Mesendoderm (in vitro differentiated cells): ENCODE measurements at regions not wholly inside any gene's neighbourhood (a gene's known extent, or its start where the extent isn't known, plus 50 kb on each side); places are given as distances from the start of the nearest gene placed in this dataset.

Experiments used
- DNase-seq: peaks from one replicate; pipeline ENCODE4 v3.0.0; 2013
- H2AK5ac ChIP-seq: 2 replicates; pipeline ENCODE4 v1.6.1; 2013; ENCODE audit warnings: low read length, inconsistent platforms
- H2BK120ac ChIP-seq: 2 replicates; pipeline ENCODE4 v1.6.1; 2013; ENCODE audit warnings: low read depth, mild to moderate bottlenecking, low read length, moderate library complexity, mixed read lengths
- H2BK15ac ChIP-seq: replicated peaks from 2 replicates; pipeline ENCODE4 v1.6.1; 2013; ENCODE audit warnings: low read depth, mild to moderate bottlenecking, moderate library complexity
- H2BK5ac ChIP-seq: 2 replicates; pipeline ENCODE4 v1.6.1; 2013; ENCODE audit warnings: low read length, inconsistent platforms
- H3K18ac ChIP-seq: 2 replicates; pipeline ENCODE4 v1.6.1; 2013; ENCODE audit warnings: mild to moderate bottlenecking, low read length, mixed read lengths
- H3K23ac ChIP-seq: one replicate; pipeline ENCODE4 v1.6.1; 2013; ENCODE audit warnings: low read length
- H3K27ac ChIP-seq: 2 replicates; pipeline ENCODE4 v1.5.1; 2013; ENCODE audit warnings: low read depth, mild to moderate bottlenecking, inconsistent platforms, low read length, moderate library complexity
- H3K27me3 ChIP-seq: 2 replicates; pipeline ENCODE4 v1.6.1; 2013; ENCODE audit warnings: low read length, control low read depth, mild to moderate bottlenecking, inconsistent platforms; ENCODE audit not compliant: insufficient read depth, poor library complexity
- H3K36me3 ChIP-seq: 2 replicates; pipeline ENCODE4 v1.6.1; 2013; ENCODE audit warnings: low read length, inconsistent platforms; ENCODE audit not compliant: control insufficient read depth, insufficient read depth
- H3K4ac ChIP-seq: one replicate; pipeline ENCODE4 v1.6.1; 2013; ENCODE audit warnings: low read depth, mild to moderate bottlenecking, low read length, moderate library complexity
- H3K4me1 ChIP-seq: 2 replicates; pipeline ENCODE4 v1.6.1; 2013; ENCODE audit warnings: low read depth, low read length, inconsistent platforms; ENCODE audit not compliant: control insufficient read depth
- H3K4me2 ChIP-seq: 2 replicates; pipeline ENCODE4 v1.6.1; 2013; ENCODE audit warnings: low read length
- H3K4me3 ChIP-seq: 2 replicates; pipeline ENCODE4 v1.5.1; 2013; ENCODE audit warnings: mild to moderate bottlenecking, low read length
- H3K56ac ChIP-seq: one replicate; pipeline ENCODE4 v1.6.1; 2013; ENCODE audit warnings: low read length
- H3K79me1 ChIP-seq: 2 replicates; pipeline ENCODE4 v1.6.1; 2013; ENCODE audit warnings: low read length, inconsistent platforms
- H3K79me2 ChIP-seq: 2 replicates; pipeline ENCODE4 v1.6.1; 2013; ENCODE audit warnings: mild to moderate bottlenecking, low read length; ENCODE audit not compliant: control insufficient read depth, insufficient read depth
- H3K9ac ChIP-seq: 2 replicates; pipeline ENCODE4 v1.6.1; 2013; ENCODE audit warnings: low read length, inconsistent platforms
- H4K5ac ChIP-seq: one replicate; pipeline ENCODE4 v1.6.1; 2013; ENCODE audit warnings: low read length
- H4K8ac ChIP-seq: one replicate; pipeline ENCODE4 v1.6.1; 2013; ENCODE audit warnings: low read depth, mild to moderate bottlenecking, control low read depth, low read length, moderate library complexity
- whole genome bisulfite sequencing: extraction: QIAGEN DNeasy Blood & Tissue Kit; methylation state at CpG from one replicate; pipeline ENCODE4 v1.1.7; 2013; ENCODE audit warnings: low lambda C conversion rate, missing lambda C conversion rate; ENCODE audit not compliant: insufficient coverage; ENCODE audit errors: extremely low coverage; 5-methylcytosine and 5-hydroxymethylcytosine counted together

GRCh38 chr9:87824216-87824875, 58.3 kb upstream of the SPATA31E1 start:
- Histone ChIP-seq H2BK120ac (no peak overlapping the region), H3K56ac (no peak overlapping the region), H3K23ac (no peak overlapping the region), H3K4me1 (no peaks in the 10 kb centered on the region), H4K8ac (no peak overlapping the region), H3K27ac (no peak overlapping the region), H3K18ac (no peak overlapping the region), H3K79me2 (no peaks in the 10 kb centered on the region), H2BK5ac (no peak overlapping the region), H3K4me3 (no peak overlapping the region), H2AK5ac (no peak overlapping the region), H3K27me3 (no peaks in the 10 kb centered on the region), H3K36me3 (no peaks in the 10 kb centered on the region), H3K9ac (no peak overlapping the region), H3K79me1 (no peaks in the 10 kb centered on the region), H3K4ac (no peak overlapping the region), H2BK15ac (no peak overlapping the region), H3K4me2 (no peak overlapping the region), H4K5ac (no peak overlapping the region)
- WGBS: no CpG with 5 or more reads among the region's 31 CpGs
- DNase-seq: peak; percentile 38

GRCh38 chr9:87824886-87825285, 57.8 kb upstream of the SPATA31E1 start:
- H4K8ac ChIP-seq: no peak overlapping the region
- no peaks in the 10 kb centered on the region for H3K4me1 ChIP-seq
- H2BK15ac ChIP-seq: no peak overlapping the region
- no peak overlapping the region for H3K56ac ChIP-seq
- H4K5ac ChIP-seq: no peak overlapping the region
- H3K23ac ChIP-seq: no peak overlapping the region
- no peak overlapping the region for H3K4me3 ChIP-seq
- no peak overlapping the region for H3K18ac ChIP-seq
- H3K36me3 ChIP-seq: no peaks in the 10 kb centered on the region
- no peak overlapping the region for H3K9ac ChIP-seq
- no peaks in the 10 kb centered on the region for H3K79me1 ChIP-seq
- no peaks in the 10 kb centered on the region for H3K27me3 ChIP-seq
- no peak overlapping the region for H3K4me2 ChIP-seq
- H2BK120ac ChIP-seq: no peak overlapping the region
- DNase-seq: no peak
- H3K27ac ChIP-seq: no peak overlapping the region
- H3K4ac ChIP-seq: no peak overlapping the region
- no peak overlapping the region for H2BK5ac ChIP-seq
- WGBS: no CpG with 5 or more reads among the region's 24 CpGs
- no peaks in the 10 kb centered on the region for H3K79me2 ChIP-seq
- no peak overlapping the region for H2AK5ac ChIP-seq

- Histone ChIP-seq H3K27me3 (no peaks in the 10 kb centered on the region), H4K5ac (no peak overlapping the region), H2AK5ac (no peak overlapping the region), H3K9ac (no peak overlapping the region), H4K8ac (no peak overlapping the region), H2BK5ac (no peak overlapping the region), H3K4me3 (no peak overlapping the region), H3K79me1 (no peaks in the 10 kb centered on the region), H3K56ac (no peak overlapping the region), H3K4ac (no peak overlapping the region), H2BK15ac (no peak overlapping the region), H3K4me1 (no peaks in the 10 kb centered on the region), H3K4me2 (no peak overlapping the region), H3K36me3 (no peaks in the 10 kb centered on the region), H3K23ac (no peak overlapping the region), H3K79me2 (no peaks in the 10 kb centered on the region), H3K18ac (no peak overlapping the region), H3K27ac (no peak overlapping the region), H2BK120ac (no peak overlapping the region)
- no peak for DNase-seq
These were observed 56.3 kb upstream of the SPATA31E1 start for GRCh38 chr9:87826331-87826730.

GRCh38 chr9:87827341-87827740, 55.3 kb upstream of the SPATA31E1 start:
- no peak overlapping the region for H3K4me2 ChIP-seq
- H4K8ac ChIP-seq: no peak overlapping the region
- no peak overlapping the region for H3K23ac ChIP-seq
- no peaks in the 10 kb centered on the region for H3K27me3 ChIP-seq
- H3K4me3 ChIP-seq: no peak overlapping the region
- no peak overlapping the region for H2BK5ac ChIP-seq
- no peak overlapping the region for H3K4ac ChIP-seq
- WGBS: no CpG with 5 or more reads among the region's 2 CpGs
- H3K79me2 ChIP-seq: no peaks in the 10 kb centered on the region
- H3K4me1 ChIP-seq: no peaks in the 10 kb centered on the region
- H2BK120ac ChIP-seq: no peak overlapping the region
- H3K27ac ChIP-seq: no peak overlapping the region
- no peak overlapping the region for H4K5ac ChIP-seq
- H3K9ac ChIP-seq: no peak overlapping the region
- no peak overlapping the region for H3K56ac ChIP-seq
- H3K79me1 ChIP-seq: no peaks in the 10 kb centered on the region
- no peaks in the 10 kb centered on the region for H3K36me3 ChIP-seq
- no peak overlapping the region for H2AK5ac ChIP-seq
- DNase-seq: no peak
- no peak overlapping the region for H3K18ac ChIP-seq
- H2BK15ac ChIP-seq: no peak overlapping the region

DNA sequence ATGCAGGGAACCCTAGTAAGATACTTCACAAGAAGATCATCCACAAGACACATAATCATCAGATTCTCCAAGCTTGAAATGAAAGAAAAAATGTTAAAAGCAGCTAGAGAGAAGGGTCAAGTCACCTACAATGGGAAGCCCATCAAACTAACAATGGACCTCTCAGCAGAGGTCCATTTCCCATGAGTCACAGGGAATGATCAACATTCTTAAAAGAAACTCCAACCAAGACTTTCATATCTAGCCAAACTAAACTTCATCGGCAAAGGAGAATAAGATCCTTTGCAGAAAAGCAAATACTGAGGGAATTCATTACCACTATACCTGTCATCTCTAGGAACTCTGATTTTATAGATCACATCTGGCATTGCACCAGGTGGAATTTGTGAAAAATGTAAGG, 52.9 kb upstream of the SPATA31E1 start:
- H4K5ac ChIP-seq: no peak overlapping the region
- H3K79me2 ChIP-seq: no peaks in the 10 kb centered on the region
- H3K79me1 ChIP-seq: no peaks in the 10 kb centered on the region
- no peaks in the 10 kb centered on the region for H3K27me3 ChIP-seq
- no peaks in the 10 kb centered on the region for H3K4me1 ChIP-seq
- no peak overlapping the region for H3K4ac ChIP-seq
- no peak overlapping the region for H3K23ac ChIP-seq
- H4K8ac ChIP-seq: no peak overlapping the region
- no peak overlapping the region for H2BK120ac ChIP-seq
- no peak overlapping the region for H3K18ac ChIP-seq
- no peak overlapping the region for H3K56ac ChIP-seq
- no peak overlapping the region for H2BK5ac ChIP-seq
- no peak for DNase-seq
- no peak overlapping the region for H3K9ac ChIP-seq
- H3K4me3 ChIP-seq: no peak overlapping the region
- H3K36me3 ChIP-seq: no peaks in the 10 kb centered on the region
- WGBS: no CpG with 5 or more reads among the region's 1 CpG
- no peak overlapping the region for H2AK5ac ChIP-seq
- no peak overlapping the region for H2BK15ac ChIP-seq
- H3K27ac ChIP-seq: no peak overlapping the region
- H3K4me2 ChIP-seq: no peak overlapping the region

- H3K23ac ChIP-seq: no peak overlapping the region
- H3K27ac ChIP-seq: no peak overlapping the region
- no peaks in the 10 kb centered on the region for H3K36me3 ChIP-seq
- H3K79me2 ChIP-seq: no peaks in the 10 kb centered on the region
- no peak overlapping the region for H3K4me2 ChIP-seq
- H2AK5ac ChIP-seq: no peak overlapping the region
- no CpG with 5 or more reads among the region's 3 CpGs for WGBS
- no peak overlapping the region for H3K4me3 ChIP-seq
- no peaks in the 10 kb centered on the region for H3K4me1 ChIP-seq
- H2BK120ac ChIP-seq: no peak overlapping the region
- DNase-seq: no peak
- H2BK5ac ChIP-seq: no peak overlapping the region
- H2BK15ac ChIP-seq: no peak overlapping the region
- no peak overlapping the region for H3K4ac ChIP-seq
- H3K9ac ChIP-seq: no peak overlapping the region
- no peaks in the 10 kb centered on the region for H3K27me3 ChIP-seq
- H4K5ac ChIP-seq: no peak overlapping the region
- H3K56ac ChIP-seq: no peak overlapping the region
- no peaks in the 10 kb centered on the region for H3K79me1 ChIP-seq
- no peak overlapping the region for H3K18ac ChIP-seq
- no peak overlapping the region for H4K8ac ChIP-seq
These were observed 52.2 kb upstream of the SPATA31E1 start for GRCh38 chr9:87830446-87830845.
